HG03520 (cell line): ENCODE measurements at regions not wholly inside any gene's neighbourhood (a gene's known extent, or its start where the extent isn't known, plus 50 kb on each side); places are given as distances from the start of the nearest gene placed in this dataset.
"Not testable (repeated sequence)": the region's sequence is repeated elsewhere in the genome, so short reads cannot be mapped to it uniquely, and the experiment has no call there.

Experiments
- ATAC-seq: cut with Tn5 transposase; IDR thresholded peaks from one replicate; pipeline ENCODE4 v1.9.1; 2021; ENCODE audit warnings: mild to moderate bottlenecking, moderate library complexity; ENCODE audit not compliant: unreplicated experiment

DNA sequence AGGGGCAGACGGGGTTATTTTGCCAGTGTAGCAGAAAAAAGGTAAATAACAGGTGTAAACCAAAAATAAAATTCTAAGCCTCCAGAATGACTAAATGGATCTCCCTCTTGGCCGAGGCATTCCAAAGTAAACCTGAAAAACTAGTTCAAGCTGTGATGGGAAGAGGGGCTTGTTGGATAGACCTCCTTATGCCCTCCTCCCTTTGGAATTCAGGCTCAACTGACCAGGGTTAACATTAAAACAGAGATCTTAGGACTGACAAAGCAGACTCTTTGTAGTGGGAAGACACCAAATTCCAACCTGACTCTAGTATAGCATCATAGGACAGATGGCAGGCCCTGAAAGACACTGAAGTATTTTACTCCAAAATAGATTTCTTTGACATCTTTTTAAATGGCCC is 113.8 kb upstream of the ITGB1 start:
- ATAC-seq = no peak

DNA sequence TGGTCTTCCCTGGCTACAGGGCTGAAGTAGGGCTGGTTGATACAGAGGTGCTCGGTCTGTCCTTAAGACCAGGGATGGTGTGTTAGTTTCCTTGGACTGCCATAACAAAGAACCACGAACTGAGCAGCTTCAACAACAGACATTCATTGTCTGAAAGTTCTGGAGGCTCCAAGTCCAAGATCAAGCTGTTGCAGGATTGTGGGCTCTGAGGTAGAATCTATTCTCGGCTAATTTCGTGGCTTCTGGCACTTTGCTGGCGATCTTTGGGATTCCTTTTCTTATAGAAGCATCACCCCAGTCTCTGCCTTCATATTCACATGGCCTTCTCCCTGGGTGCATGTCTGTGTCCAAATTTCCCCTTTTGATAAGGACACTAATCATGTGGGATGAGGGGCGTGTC is 112.1 kb upstream of the ITGB1 start:
- no peak for ATAC-seq

DNA sequence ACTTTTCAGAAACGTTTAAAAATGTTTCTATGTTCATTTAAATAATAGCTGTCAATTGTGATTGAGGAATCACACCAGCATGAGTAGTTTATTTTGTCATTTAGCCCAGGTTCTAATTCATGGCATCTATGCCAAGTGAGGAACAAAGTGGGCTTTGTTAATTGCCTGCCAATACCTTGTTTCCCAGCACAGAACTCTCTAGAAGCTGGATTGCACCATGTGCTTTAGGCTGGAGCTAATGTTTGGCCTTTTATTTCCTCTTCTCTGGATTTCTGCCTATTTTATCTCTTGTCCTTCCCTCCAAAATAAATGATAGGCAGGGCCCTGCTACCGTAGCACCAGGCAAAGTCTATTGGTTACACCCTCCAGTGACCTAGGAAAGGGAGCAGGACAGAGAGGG is 109.9 kb upstream of the ITGB1 start:
- ATAC-seq = no peak

DNA sequence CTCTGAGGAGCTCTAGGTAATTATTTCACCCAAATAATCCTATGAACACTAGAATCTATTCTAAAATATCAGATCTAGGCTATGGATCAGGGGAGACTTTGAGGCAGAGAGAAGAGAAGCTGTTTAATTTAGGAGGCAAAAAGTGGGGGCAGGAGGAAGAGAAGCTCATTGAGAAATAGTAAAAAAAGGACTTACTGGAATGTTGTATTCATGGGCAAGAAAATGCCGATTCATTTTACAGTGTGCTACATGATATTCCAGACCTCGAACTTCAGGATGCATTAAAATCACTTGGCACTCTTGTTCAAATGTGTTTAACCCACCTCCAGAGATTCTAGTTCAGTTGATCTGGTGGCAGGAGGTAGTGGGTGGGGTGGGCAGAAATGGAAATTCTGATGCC is 109.5 kb upstream of the ITGB1 start:
- no peak for ATAC-seq

DNA sequence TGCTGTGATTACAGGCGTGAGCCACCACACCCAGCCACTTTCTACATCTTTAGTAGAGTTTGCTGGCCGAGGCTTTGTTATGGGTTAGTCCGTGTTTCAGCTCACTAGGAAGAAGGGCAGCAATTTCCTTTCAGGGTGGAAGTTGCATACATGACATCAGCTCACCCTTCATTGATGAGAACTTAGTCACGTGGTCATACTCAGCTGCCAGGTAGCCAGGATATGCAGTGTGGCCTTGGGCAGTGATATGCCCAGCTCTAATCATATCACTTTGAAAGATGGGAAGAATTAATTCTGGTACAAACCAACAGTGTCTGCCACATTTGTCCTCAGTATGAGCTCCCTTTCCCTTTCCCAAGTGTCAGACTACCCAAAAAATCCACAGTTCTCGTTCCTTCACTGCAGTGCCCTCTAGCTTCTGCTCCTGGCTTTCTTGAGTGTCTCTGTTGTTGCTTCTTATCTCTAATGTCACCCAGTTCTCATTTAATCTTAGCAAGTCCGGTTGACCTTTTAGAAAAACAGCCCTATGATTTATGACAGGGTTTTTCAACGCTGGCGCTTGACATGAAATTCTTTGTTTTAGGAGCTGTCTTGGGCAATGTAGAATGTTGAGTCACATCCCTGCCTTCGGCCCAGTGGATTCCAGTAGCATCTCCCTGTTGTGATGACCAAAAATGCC is 108.7 kb upstream of the ITGB1 start:
- ATAC-seq = no peak

DNA sequence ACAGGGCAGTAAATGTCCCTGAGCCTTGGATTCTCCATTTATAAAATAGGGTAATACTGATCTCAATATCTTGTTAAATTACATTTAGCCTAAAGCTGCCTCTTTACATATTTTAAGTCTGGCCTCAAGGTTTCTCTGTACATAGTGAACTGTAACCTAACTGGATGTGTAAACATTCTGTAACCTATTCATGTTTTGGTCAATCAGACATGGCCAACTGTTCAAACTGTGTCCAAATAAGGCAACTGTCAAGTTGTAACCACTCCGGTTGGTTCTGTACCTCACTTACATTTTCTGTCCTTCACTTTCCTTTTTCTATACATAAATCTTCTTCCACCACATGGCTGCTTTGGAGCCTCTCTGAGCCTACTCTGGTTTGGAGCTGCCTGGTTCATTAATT is 107.1 kb upstream of the ITGB1 start:
- no peak for ATAC-seq

DNA sequence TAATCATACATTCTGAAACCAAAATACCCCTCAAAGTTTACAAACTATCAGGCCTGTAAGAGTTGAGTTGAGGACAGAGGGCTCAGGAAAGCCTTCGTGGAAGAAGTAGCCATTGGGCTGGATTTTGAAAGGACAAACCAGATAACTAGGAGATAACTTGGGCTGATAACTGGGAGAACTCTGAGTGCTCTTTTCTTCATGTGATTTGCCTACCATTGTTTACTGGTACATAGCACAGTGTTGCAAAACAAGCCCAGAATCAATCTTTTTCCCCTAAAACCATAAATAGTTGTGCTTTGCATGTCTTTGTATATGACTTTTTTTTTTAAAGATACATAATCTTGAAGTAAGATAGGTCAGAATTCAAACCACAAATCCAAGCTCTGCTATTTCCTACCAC is 106.7 kb upstream of the ITGB1 start:
- ATAC-seq = no peak

DNA sequence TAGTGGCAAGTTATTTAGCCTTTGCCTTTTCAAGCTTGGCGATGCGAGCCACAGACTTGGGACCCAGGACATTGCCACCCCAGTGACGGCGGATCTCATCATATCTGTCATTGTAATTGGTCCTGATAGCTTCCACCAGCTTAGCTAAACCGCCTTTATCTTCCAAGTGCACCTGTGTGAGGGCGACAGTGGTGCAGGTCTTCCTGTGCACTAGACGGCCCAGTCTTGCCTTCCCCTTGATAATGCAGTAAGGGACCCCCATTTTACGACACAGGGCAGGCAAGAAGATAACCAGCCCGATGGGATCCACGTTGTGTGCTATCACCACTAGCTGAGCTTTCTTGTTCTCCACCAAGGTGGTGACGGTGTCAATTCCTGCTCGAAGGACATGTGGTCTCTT is 99.6 kb upstream of the ITGB1 start:
- no peak for ATAC-seq

DNA sequence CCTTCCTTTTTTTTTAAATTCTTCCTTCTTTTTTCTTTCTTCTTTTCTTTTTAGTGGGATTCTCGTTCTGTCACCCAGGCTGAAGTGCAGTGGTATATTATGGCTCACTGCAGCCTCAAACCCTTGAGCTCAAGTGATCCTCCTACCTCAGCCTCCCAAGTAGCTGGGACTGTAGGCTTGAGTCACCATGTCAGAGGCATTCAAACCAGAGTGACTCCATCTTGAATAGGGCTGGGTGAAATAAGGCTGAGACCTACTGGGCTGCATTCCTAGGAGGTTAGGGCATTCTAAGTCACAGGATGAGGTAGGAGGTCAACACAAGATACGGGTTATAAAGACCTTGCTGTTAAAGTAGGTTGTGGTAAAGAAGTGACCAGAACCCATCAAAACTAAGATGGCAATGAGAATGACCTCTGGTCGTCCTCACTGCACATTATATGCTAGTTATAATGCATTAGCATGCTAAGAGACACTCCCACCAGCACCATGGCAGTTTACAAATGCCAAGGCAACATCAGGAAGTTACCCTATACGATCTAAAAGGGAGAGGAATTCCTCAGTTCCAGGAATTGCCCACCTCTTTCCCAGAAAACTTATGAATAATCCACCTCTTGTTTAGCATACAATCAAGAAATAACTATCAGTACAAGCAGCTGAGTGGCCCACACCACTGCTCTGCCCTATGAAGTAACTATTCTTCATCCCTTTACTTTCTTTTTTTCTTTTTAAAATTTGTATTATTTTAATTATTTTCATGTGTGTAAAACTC is 99.0 kb upstream of the ITGB1 start:
- no peak for ATAC-seq

DNA sequence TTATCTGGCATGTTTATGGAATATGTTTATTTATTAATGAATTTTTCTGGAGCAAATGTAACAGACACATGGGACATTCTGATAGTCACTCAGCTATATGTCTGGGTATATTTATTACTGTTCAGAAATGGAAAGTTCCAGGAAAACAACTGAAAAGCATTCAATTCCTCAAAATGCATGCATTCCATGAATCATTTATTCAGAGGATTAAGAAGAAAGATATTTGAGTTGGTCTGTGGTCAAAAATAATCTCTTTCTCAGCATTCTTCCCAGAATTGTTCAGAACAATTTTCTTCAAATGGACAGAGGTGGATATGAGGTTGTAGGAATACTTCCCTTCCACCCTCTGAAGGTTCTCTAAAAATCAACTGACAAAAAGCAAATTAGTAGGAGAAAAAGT is 97.6 kb upstream of the ITGB1 start:
- ATAC-seq = no peak

DNA sequence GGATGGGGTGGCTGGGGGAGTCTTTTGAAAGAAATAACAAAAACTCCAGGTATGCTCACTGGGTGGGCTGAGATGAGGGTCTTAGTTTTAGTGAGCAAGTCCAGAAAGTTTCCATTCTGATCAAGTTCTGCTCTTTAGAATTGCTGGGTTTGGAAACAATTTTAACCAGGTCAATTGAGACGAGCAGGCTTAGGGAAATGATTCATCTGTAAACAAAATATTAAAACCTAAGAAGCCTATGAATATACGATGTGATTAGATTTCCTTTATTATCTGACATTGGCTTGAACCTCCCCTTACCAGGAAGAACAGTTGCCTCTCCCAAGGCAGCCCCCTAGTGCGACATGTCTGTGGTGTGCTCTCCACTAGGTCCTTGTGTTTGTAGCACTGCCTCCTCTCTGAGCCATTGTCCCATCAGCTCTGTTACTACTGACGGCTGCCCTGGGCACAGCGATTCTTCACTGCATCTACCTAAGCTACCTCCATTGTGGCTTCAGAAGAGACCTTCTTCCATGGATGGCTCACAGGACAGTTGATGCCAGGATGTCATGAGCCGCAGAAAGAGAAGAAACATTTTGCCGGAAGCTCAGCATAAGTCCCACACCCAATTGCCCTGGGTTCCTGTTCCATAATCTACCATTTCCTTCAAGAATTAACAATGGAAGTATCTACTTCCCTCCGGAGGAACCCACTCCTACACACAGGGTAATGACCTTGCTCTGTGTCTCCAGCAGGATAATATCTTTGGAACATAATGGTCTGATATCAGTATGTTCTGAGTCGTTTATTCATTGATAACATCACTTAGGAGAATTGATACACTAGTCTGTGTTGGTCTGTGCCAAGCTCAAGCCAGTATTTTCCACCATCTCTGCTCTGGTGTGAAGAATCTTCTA is 95.1 kb upstream of the ITGB1 start:
- ATAC-seq = no peak

DNA sequence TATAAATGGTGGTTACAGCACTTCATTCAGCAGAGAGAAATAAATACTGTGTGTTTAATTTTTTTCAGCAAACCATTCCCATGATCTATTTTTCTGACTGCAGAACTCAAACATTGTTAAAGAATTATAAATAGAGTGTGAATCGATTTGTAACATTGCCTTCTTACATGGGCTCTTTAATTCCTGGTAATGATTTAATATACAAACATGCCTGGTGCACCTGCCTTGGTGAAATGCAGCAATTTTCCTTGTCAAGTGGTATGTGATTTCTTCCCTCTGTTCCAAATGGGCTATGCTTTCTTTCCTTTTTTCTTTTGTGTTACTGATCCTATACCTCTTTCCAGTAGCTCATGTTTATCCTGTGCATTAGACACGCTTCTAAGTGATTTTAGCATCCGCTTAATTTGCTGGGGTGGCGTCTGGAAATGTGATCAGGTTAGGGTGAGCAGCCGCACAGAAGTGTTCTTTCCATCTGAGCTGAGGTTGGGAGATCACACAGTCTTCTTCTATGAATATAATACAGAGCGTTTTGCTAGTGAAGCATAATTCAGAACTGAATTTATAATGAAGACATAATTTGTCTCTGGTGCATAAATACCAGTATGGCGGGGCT is 94.3 kb upstream of the ITGB1 start:
- ATAC-seq = no peak

DNA sequence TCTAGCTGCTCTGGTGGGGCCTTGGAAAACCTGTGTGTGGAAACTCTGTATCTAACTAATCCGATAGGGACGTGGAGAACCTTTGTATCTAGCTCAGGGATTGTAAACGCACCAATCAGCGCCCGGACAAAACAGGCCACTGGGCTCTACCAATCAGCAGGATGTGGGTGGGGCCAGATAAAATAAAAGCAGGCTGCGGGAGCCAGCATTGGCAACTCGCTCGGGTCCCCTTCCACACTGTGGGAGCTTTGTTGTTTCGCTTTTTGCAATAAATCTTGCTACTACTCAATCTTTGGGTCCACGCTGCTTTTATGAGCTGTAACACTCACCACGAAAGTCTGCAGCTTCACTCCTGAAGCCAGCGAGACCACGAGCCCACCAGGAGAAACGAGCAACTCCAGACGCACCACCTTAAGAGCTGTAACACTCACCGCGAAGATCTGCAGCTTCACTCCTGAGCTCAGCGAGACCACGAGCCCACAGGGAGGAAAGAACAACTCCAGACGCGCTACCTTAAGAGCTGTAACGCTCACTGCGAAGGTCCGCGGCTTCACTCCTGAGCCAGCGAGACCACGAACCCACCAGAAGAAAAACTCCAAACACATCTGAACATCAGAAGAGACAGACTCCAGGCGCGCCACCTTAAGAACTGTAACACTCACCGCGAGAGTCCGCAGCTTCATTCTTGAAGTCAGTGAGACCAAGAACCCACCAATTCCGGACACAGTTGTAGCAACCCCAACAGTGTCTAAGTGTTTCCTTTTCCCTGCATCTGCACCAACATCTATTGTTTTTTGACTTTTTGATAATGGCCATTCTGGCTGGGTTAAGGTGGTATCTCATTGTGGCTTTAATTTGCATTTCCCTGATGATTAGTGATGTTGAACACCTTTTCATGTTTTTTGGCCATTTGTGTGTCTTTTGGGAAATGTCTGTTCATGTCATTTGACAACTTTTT is 92.2 kb upstream of the ITGB1 start:
- not testable (repeated sequence) for ATAC-seq

DNA sequence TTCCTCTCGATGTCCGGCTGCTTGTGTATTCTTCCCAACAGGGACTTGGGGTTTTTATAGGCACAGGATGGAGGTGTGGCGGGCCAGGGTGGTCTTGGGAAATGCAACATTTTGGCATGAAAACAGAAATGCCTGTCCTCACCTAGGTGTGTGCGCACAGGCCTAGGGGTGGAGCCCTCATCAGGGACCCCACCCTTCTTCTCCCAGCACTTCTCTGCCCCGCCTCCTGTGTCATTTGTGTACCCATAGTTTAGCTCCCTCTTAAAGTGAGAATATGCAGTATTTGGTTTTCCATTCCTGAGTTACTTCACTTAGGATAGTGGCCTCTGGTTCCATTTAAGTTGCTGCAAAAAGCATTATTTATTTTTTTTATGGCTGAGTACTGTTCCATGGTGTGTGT is 90.2 kb upstream of the ITGB1 start:
- ATAC-seq = no peak

DNA sequence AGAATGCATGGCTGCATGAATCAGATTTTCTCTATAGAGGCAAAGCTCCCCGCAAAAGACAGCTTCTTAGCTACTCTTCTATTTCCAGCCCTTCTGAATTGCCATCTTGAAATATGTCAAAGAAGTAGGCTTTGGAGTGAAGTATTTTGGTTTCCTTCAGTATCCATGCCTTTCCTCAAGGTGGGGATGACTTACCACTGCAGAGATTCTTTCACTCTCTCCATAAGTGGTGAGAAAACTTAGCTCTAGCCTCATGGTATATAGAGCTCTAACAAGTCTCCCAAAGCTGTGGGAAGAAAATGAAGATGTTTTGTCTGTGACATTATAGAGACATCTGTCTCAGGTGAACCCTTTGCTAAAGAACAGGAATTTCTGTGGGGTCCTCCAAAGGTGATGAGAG is 89.6 kb upstream of the ITGB1 start:
- no peak for ATAC-seq

DNA sequence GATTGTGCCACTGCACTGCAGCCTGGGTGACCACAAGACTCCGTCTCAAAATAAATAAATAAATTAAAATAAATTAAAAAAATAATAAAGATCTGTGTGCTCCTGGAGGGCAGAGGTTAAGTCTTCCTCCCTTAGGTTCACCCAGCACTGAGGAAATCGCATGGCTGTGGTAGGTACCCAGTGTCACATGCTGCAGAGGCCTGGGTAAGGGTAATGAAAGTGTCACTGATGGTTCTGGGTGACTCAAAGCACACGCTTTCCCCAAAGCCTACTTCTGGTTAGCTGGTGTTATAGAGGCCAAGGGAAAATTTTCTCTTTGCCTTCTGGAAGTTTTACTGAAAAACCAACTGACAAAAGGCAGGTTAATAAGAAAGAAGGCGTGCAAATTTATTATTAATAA is 88.8 kb upstream of the ITGB1 start:
- ATAC-seq = no peak

DNA sequence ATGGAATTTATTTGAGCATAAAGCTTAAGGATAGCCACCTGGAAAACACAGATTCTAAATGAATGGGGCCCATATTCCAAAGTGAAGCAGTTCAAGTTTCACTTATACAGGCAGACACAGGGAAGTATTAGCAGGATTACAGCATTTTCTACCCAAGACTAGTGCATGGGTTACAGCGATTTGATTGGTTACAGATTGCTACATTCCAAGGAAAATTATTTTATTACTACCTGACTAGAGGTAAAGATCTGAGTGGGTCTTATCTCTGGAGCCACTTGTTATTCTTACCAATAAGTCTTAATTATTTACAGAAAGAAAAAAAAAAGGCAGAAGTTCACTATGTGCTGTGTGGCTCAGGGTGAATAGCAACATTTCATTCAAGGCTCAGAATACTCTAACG is 87.4 kb upstream of the ITGB1 start:
- no peak for ATAC-seq

DNA sequence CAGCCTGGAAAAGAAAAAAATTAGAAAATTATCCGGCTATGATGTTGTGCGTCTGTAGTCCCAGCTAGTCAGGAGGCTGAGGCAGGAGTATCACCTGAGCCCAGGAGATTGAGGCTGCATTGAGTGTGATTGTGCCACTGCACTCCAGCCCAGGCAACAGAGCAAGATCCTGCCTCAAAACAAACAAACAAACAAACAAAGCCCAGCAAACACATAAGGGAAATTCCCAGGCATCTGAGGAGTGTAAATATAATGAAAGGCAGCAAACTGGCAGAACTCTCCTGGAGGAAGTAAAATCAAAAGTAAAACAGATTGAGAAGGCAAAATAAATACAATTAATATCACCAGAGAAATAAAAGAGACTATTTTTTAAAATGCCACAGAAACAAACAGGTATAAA is 84.5 kb upstream of the ITGB1 start:
- no peak for ATAC-seq

DNA sequence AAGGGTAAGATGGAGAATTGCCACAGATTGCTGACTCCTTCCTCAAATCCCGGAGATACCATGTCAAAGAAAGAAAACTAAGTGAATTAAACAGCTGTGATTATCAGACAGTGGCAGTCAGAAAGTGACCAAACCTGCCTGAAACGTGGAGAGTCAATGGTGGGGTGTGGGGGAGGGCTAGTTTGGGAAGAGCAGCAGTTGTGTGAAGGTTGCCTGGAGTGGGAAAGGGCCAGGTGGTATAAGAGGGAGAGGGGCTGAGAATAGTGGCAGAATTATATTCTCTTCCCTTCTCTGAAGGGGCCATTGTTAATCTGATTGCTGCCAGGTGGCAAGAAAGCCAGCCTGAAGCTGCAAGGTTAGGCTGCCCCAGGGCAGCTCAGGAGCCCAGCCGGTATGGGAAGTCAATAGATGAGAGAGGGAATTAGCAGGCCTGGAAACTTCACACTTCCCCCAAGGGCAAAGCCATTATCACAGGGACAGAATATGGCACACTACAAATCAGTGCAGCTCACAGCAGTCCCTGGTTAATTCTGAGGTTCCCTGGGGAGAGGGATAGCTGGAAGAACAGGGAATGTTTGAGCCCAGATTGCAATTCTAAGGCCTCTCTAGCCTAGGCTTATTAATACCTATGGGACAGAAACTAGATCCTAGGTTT is 83.9 kb upstream of the ITGB1 start:
- no peak for ATAC-seq

DNA sequence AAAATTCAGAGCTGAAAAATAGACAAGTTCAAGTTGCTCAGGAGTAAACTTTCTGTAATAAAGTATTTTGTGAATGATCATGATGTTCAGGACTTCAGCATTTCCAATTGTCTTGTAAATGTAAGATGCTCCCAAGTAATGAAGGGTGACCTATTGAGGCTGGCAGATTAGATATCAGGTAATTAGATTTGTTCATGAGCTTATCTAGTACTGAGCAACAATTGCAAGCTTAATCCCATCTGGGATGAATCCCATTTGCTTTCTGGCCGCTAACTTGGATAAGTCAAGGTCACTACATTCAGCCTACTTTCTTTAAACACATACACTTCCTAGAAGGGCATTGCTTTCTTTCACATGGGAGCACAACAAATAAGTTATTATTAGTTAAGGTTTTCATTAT is 82.4 kb upstream of the ITGB1 start:
- ATAC-seq = no peak
